ENCODE measurements at regions not wholly inside any gene's neighbourhood (a gene's known extent, or its start where the extent isn't known, plus 50 kb on each side); places are given as distances from the start of the nearest gene placed in this dataset.
A peak's percentile ranks its signal among the peaks of the same experiment; 100 is the strongest.

DNA sequence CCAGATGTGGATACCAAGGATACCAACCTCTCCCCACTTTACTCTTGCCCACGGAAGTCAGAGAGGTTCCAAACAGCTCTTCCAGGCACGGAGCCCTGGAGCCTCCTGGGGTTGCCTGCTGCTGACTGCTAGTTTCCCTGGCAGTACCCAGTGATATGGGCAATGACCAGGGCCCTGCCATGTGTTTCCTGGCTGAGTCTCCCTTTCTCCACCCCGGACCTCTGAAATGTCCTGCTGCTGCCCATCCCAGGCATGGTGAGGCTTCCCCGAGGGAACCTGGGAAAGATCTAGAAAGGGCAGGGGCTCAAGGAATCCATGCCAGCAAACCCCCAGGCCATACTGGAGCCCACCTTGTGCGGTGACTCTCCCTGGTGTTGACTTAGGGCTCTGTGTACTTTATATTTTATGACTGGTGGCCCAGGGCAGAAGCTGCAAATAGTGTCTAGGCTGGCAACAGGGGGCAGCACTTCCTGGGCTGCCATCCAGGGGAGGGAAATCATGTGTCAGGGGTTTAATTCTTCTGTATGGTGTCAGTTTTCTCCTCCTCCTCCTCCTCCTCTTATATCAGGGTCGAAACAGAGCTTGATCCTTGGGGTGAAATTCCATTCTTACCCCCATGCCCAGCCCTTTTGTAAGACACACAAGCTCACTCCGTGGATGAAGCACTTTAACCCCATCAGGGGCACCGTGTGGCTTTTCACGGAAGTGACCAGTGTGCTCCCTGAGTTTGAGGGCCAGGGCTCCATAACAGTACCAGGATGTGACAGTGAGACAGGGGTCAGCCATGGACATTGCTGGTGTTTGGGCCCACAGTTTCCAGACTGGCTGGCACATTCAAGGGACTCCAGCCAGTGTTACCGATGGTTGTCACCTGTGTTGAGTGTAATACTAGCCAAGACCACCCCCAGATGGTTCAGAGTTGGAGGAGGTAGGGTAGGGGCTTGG, 62.4 kb upstream of the GDF10 start:
- no peak for DNase-seq

- no peak for DNase-seq
These were observed 61.5 kb upstream of the GDF10 start for GRCh38 chr10:47238331-47239095.

- DNase-seq, result no peak
These were observed 60.8 kb upstream of the GDF10 start for GRCh38 chr10:47239211-47239610.

DNA sequence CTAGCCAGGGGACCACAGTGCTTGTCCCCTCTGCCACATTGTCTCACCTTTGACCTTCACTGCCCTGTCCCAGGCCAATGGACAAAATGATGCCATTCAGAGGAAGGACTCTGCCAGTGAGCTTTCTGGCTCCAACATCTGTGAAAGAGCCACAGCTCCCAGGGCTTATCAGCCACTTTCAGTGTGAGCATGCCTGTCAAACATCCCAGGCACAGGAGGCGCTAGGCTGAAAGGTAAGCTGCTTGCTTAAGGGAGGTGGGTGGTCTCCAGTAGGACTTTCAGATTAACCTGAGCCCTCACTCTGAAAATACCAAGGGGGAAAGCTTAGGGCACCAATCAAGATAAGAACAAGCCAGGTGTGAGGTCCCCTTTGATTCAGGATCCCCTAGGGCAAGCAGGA, 59.8 kb upstream of the GDF10 start:
- no peak for DNase-seq

- no peak for DNase-seq
These were observed 58.7 kb upstream of the GDF10 start for GRCh38 chr10:47241256-47241655.

DNA sequence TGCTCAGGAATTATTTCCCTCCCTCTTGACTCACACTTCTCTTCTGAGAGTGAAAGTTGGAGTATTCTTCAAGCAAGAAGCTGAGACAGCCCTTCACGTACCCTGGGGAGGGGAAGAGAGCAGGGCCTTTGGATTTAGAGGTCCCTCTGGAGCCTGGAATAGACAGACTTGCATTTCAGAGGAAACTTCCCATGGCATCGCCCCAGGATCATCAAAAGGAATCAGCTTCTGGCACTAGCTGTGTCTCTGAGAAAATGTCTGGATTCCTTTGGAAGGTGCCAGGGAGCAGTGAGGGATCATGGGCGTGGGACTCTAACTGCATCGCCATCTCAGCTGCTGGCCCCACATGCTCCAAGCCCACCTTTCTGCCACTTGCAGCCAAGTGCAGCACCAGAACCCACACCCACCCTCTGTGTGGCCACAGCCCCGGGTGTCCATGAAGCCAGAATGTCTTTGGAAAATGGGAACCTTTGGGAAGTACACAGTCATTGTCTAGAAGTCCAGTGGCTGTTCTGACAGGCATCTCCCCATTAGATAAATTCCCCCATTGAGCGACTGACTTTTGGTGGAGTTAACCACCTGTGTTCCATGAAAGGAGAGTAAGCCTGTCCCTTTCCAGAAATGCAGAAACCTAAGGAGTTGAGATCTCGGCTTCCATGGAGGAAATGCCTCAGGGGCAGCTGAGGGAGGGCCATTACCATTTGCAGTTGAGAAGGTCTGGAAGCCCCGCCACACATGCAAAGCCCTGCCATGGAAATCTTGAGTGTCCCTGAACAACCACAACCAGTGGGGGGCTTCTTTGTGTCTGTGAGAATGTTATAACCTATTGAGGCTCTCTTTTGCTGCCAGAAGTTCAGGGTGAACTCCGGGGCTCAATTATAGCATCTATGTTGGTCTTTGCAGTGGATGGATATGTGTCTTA, 57.8 kb upstream of the GDF10 start:
- DNase-seq, result no peak

- DNase-seq, result no peak
These were observed 56.6 kb upstream of the GDF10 start for GRCh38 chr10:47243356-47243755.

DNA sequence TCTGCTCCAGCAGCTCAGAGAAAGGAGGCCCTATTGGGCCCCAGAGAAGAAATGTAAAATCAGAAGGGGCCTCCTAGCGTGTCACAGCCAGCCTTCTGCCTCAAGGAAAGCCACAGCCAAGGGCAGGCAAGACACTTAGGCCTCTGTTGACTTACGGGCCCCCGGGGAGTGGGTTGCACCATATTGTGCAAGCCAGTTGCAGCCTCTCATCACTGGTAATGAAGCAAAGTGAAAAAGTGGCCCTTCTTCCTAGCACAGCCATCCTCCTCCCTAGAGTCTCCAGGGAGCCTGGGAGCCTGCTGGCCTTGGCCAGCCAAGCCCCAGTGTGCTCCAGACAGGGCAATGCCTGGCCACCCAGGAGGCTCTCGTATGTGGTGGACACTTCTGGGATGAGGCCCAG, 56.2 kb upstream of the GDF10 start:
- DNase-seq, result peak; percentile 25

DNA sequence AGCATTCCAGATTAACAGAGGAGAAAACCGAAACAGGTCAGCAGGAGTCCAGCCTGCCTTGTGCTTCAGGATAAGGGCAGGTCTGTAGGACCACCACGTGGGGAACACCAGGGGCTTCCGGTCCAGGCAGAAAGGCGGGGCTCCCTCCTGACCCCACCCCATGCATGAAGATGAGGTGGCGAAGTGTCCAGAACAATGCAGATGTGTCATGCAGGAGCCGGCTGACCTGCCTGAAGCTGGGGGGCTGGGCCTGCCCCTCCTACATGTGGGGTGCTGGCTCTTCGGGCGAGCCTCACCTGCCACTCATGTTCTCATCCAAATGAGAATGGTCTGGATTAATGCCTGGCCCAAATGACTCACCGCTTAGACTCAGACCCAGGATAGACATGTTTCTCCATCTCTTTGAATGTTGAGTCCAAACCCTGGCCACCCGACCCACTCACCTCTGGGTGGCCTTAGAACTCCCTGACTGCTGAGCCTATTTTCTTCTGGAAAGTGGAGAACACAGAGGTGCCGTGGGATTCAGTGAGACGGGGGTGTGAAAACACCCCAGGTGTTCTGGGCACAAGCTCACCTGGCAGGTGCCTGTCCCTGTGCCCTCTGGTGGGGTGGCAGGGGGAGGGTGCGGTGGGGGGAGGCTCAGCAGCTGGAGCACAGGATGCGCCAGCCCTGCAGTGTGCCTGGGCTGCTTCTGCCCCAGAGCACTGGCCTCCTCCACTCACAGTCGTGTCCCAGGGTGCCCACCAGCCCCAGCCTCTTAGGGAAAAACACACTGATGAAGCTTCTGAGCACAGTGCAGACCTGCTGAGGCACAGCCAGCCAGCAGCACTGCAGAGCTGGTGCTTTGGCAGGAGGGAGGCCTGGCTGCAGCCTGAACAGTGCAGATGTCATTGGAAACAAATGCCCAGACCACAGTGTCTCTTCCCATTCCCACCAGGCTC, 55.2 kb upstream of the GDF10 start:
- DNase-seq, result no peak

- no peak for DNase-seq
These were observed 54.2 kb upstream of the GDF10 start for GRCh38 chr10:47245731-47246350.

GRCh38 chr10:47246406-47247147, 53.4 kb upstream of the GDF10 start:
- DNase-seq, result no peak

DNA sequence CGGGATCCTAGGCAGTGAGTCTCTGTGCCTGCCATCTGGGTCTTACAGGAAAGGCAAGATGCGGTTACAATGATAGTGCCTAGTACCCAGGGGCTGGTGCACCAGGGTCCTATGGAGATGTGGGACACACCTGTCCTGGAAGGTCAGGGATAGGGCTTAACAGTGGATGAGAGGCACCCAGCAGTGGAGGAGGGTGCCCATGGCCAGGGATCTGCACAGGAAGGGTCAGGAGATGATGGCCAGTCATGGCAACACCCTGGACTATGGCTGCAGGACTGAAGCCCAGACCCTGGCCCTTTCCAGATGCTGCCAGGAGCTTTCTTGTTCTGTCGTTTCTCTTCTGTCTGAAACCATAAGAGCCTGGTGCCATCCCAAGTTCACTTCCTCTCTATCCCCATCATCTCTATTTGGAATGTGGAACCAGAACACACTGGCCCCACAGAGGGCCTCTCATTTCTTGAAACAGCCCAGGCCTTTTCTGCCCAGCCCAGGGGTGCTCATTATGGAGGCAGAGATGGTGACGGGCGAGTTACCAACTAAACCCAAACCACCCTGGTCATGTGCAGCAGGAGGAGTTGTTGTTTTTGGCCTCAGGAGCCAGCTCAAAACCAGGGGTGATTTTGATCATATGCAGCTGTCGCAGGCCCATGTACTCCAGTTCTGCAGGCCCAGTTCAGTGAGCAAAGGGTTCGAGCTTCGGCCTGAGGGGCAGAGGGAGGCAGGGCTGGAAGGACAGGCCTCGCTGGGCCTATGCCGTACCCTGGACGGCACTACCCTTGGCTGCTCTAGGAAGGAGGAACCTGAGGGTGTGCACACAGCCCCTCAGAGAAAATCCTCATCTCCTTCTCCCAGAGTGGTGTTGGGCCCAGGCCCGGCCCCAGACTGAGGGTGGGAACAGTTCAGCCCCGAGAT, 52.6 kb upstream of the GDF10 start:
- DNase-seq, result no peak

DNA sequence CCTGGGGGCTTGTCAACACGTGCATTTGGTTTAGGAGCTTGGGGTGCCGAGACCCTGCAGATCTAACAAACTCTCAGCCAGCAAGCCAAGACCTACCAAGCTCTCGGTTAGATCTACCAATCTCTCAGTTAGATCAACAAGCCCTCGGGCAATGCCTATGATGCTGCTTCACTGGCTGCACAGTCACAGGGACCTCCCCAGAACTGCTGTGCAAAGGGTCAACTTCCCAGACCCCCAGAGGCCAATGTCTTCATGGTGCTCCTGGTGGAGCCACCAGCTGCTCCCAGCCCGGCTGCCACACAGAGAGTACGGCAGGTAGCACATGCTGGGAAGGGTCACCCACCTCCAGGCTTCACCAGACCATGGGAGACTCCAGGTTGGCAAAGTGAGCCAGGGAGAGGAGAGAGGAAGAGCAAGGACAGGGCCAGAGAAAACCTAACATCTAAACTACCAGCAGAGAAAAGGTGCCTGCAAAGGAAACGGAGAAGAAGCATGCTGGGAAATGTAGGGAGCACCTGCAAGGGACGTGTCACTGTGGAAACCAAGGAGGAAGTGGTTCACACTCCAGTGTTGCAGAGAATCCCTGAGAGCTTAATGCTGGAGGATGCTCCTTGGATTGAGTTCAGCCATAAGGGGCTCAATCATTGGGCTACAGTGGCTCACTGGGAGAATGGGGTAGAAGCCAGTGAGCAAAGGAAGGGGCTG, 51.5 kb upstream of the GDF10 start:
- no peak for DNase-seq

DNA sequence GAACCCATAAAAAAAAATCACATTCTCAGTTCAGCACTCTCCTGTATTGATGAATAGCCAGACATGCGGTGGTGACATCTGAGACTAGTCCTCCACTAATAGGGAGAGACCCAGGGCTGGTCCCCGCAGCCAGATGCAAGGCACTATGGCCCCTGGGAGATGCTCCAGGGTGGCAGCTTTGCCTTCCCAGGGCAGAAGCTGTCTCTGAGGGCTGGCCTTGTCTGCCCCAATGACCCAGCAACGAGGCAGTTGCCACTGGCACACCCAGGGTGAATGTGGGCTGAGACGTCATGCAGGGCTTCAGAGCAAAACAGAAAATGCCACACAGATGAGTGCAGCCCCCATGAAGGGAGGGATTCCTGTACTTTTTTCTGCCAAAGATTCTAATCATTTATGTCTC, 50.1 kb upstream of the GDF10 start:
- no peak for DNase-seq
